Neural progenitor cell (in vitro differentiated cells): ENCODE measurements at regions not wholly inside any gene's neighbourhood (a gene's known extent, or its start where the extent isn't known, plus 50 kb on each side); places are given as distances from the start of the nearest gene placed in this dataset.

ENCODE experiments used
- DNase-seq: peaks from one replicate; pipeline ENCODE4 v3.0.0-alpha.2; 2016; ENCODE audit warnings: low spot score
- H2AFZ ChIP-seq: fragments of 200-600 bp; sonication (generic); replicated peaks from 2 replicates; pipeline ENCODE4 v1.6.1; 2016; ENCODE audit warnings: antibody characterized with exemption
- H3F3A ChIP-seq: fragments of 200-600 bp; sonication (generic); 2 replicates; pipeline ENCODE4 v1.6.1; 2016; ENCODE audit warnings: antibody characterized with exemption, low read depth
- H3K27ac ChIP-seq: fragments of 200-600 bp; sonication (generic); 2 replicates; pipeline ENCODE4 v1.5.1; 2016; ENCODE audit warnings: mild to moderate bottlenecking
- H3K27me3 ChIP-seq: fragments of 200-600 bp; sonication (generic); 2 replicates; pipeline ENCODE4 v1.6.1; 2016; ENCODE audit warnings: mild to moderate bottlenecking, moderate library complexity
- H3K36me3 ChIP-seq: fragments of 200-600 bp; sonication (generic); 2 replicates; pipeline ENCODE4 v1.5.1; 2016
- H3K4me1 ChIP-seq: fragments of 200-600 bp; sonication (generic); 2 replicates; pipeline ENCODE4 v1.6.1; 2016; ENCODE audit warnings: mixed run types
- H3K4me2 ChIP-seq: fragments of 200-600 bp; sonication (generic); 2 replicates; pipeline ENCODE4 v1.6.1; 2016
- H3K4me3 ChIP-seq: fragments of 200-600 bp; sonication (generic); 2 replicates; pipeline ENCODE4 v1.5.1; 2016
- H3K79me2 ChIP-seq: fragments of 200-600 bp; sonication (generic); 2 replicates; pipeline ENCODE4 v1.6.1; 2016; ENCODE audit warnings: low read depth
- H3K9ac ChIP-seq: fragments of 200-600 bp; sonication (generic); 2 replicates; pipeline ENCODE4 v1.6.1; 2016
- H3K9me3 ChIP-seq: fragments of 200-600 bp; sonication (generic); 2 replicates; pipeline ENCODE4 v1.5.1; 2016; ENCODE audit warnings: low read depth
- H4K20me1 ChIP-seq: fragments of 200-600 bp; sonication (generic); 2 replicates; pipeline ENCODE4 v1.6.1; 2016; ENCODE audit warnings: low read depth
- H3K27ac Mint-ChIP-seq: 3 replicates; pipeline ENCODE4 v1.8.0; 2021; ENCODE audit warnings: mixed read lengths
- H3K27me3 Mint-ChIP-seq: 2 replicates; pipeline ENCODE4 v1.8.0; 2022; ENCODE audit warnings: low read depth, mild to moderate bottlenecking, inconsistent platforms, moderate library complexity, mixed read lengths; ENCODE audit not compliant: insufficient read depth
- H3K36me3 Mint-ChIP-seq: 3 replicates; pipeline ENCODE4 v1.8.0; 2021; ENCODE audit warnings: mixed read lengths
- H3K4me1 Mint-ChIP-seq: 3 replicates; pipeline ENCODE4 v1.8.0; 2021; ENCODE audit warnings: mixed read lengths
- H3K4me3 Mint-ChIP-seq: 3 replicates; pipeline ENCODE4 v1.8.0; 2021; ENCODE audit warnings: mild to moderate bottlenecking, moderate library complexity, mixed read lengths
- H3K9me3 Mint-ChIP-seq: 3 replicates; pipeline ENCODE4 v1.8.0; 2020; ENCODE audit warnings: mixed read lengths
- CTCF ChIP-seq: fragments of 200-600 bp; sonication (generic); IDR thresholded peaks from 2 replicates; pipeline ENCODE4 v1.5.1; 2017; ENCODE audit warnings: antibody characterized with exemption, mild to moderate bottlenecking
- EZH2 ChIP-seq: fragments of 200-600 bp; sonication (generic); IDR thresholded peaks from 2 replicates; pipeline ENCODE4 v1.6.1; 2017; ENCODE audit warnings: antibody characterized with exemption, mild to moderate bottlenecking, moderate library complexity
- EZH2phosphoT487 ChIP-seq: fragments of 200-600 bp; sonication (generic); IDR thresholded peaks from 2 replicates; pipeline ENCODE4 v1.6.1; 2017; ENCODE audit warnings: antibody characterized with exemption

- Mint-ChIP-seq H3K9me3 (peaks cover 2% of the 10 kb centered on the region), H3K36me3 (no peaks in the 10 kb centered on the region), H3K27me3 (peaks cover 2% of the 10 kb centered on the region), H3K27ac (no peak overlapping the region), H3K4me3 (no peak overlapping the region), H3K4me1 (peaks cover 4% of the 10 kb centered on the region)
- Histone ChIP-seq H3K9me3 (no peaks in the 10 kb centered on the region), H3K4me3 (no peak overlapping the region), H3K36me3 (no peaks in the 10 kb centered on the region), H3K9ac (no peak overlapping the region), H4K20me1 (no peaks in the 10 kb centered on the region), H3K27me3 (no peaks in the 10 kb centered on the region), H3K79me2 (no peaks in the 10 kb centered on the region), H3F3A (no peaks in the 10 kb centered on the region), H2AFZ (no peak overlapping the region), H3K4me2 (no peak overlapping the region), H3K4me1 (no peaks in the 10 kb centered on the region), H3K27ac (no peak overlapping the region)
- TF ChIP-seq EZH2 (no peak), CTCF (no peak), EZH2phosphoT487 (no peak)
- no peak for DNase-seq
Observed at GRCh38 chr3:151964743-151965142, 91.3 kb downstream of the SUCNR1 start.

DNA sequence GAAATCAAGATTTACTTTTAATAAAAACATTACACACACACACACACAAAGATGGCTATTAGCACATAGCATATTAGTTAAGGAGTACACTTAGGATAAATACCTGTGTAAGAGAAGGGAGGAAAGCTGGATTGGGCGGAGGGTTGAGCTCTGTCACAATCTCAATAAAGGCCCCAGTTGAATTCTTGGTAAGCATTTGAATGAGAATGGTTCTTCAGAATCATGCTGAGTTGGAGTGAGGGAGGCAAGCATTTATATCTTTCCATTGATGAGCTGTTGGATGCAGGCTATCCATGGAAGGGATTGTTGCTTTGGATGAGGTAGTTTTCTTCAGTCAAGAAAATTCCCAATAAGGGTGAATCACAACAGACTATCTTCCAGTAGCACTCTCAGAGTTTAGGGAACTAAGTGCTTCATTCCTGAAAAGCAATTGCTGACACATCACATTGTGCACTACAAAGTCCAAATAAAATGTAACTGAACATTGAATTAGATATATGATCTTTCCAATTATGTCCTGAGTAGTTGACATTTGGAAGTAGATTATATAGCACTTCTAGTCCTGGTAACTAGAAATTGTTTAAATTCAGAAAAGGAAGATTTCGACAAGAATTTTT, 95.7 kb downstream of the SUCNR1 start:
- H3K27ac Mint-ChIP-seq: no peak overlapping the region
- no peak overlapping the region for H3K4me3 ChIP-seq

DNA sequence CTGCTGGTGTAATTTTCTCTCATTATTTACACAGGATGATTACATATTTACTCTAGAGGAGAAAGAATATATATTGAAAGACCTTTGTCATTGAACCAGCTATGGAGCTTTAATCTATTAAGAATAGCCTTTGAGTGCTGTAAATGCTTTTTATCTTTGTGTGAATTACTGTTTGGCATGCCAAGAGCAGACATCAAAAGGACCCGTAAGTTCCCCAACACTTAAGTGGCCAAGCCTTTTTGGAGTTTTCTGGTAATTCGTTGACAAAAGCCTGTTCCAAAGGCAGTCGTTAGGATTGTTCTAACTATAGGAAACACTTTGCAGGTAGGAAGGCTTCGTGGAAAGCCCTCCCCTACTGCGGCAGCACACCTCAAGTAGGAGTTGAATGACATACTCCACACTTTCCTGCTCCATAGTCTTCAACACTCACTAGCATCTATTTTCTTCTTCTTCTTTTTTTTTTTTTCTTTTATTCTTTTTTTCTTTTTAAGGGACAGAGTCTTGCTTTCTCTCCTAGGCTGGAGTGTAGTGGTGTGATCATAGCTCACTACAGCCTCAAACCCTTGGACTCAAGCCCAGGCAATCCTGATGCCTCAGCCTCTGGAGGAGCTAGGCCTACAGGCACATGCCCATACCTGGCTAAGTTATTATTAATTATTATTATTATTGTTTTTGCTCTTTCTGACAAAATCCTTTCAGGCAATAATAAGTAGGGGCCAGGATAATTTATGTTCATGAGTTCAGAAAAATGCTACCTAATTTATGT, 98.6 kb downstream of the SUCNR1 start:
- Mint-ChIP-seq H3K4me1 (peaks cover 10% of the 10 kb centered on the region), H3K36me3 (no peaks in the 10 kb centered on the region), H3K27me3 (no peaks in the 10 kb centered on the region), H3K9me3 (no peaks in the 10 kb centered on the region), H3K27ac (no peak overlapping the region), H3K4me3 (no peak overlapping the region)
- Histone ChIP-seq H3K9me3 (no peaks in the 10 kb centered on the region), H2AFZ (no peak overlapping the region), H3K4me2 (no peak overlapping the region), H3F3A (no peaks in the 10 kb centered on the region), H3K36me3 (no peaks in the 10 kb centered on the region), H3K9ac (no peak overlapping the region), H4K20me1 (no peaks in the 10 kb centered on the region), H3K4me3 (no peak overlapping the region), H3K27me3 (no peaks in the 10 kb centered on the region), H3K79me2 (no peaks in the 10 kb centered on the region), H3K27ac (no peak overlapping the region), H3K4me1 (peaks cover 4% of the 10 kb centered on the region)
- no peak for DNase-seq
- TF ChIP-seq CTCF (no peak), EZH2 (no peak), EZH2phosphoT487 (no peak)

More for the DNA sequence above, 95.7 kb downstream of the SUCNR1 start:
- Histone ChIP-seq H3K9ac (no peak overlapping the region), H3K27ac (no peak overlapping the region), H4K20me1 (no peaks in the 10 kb centered on the region), H3K4me2 (no peak overlapping the region), H3F3A (no peaks in the 10 kb centered on the region), H2AFZ (no peak overlapping the region), H3K27me3 (no peaks in the 10 kb centered on the region), H3K9me3 (no peaks in the 10 kb centered on the region), H3K36me3 (no peaks in the 10 kb centered on the region), H3K4me1 (peaks cover 4% of the 10 kb centered on the region), H3K79me2 (no peaks in the 10 kb centered on the region)
- H3K36me3 Mint-ChIP-seq: no peaks in the 10 kb centered on the region
- no peak for TF ChIP-seq EZH2
- no peak for TF ChIP-seq EZH2phosphoT487
- no peak for TF ChIP-seq CTCF
- H3K27me3 Mint-ChIP-seq: peaks cover 2% of the 10 kb centered on the region
- H3K4me1 Mint-ChIP-seq: peaks cover 9% of the 10 kb centered on the region
- peaks cover 2% of the 10 kb centered on the region for H3K9me3 Mint-ChIP-seq
- DNase-seq: peak; percentile 20
- no peak overlapping the region for H3K4me3 Mint-ChIP-seq
